ENCODE measurements at regions not wholly inside any gene's neighbourhood (a gene's known extent, or its start where the extent isn't known, plus 50 kb on each side); places are given as distances from the start of the nearest gene placed in this dataset.
"Not testable (repeated sequence)": the region's sequence is repeated elsewhere in the genome, so short reads cannot be mapped to it uniquely, and the experiment has no call there.

DNA sequence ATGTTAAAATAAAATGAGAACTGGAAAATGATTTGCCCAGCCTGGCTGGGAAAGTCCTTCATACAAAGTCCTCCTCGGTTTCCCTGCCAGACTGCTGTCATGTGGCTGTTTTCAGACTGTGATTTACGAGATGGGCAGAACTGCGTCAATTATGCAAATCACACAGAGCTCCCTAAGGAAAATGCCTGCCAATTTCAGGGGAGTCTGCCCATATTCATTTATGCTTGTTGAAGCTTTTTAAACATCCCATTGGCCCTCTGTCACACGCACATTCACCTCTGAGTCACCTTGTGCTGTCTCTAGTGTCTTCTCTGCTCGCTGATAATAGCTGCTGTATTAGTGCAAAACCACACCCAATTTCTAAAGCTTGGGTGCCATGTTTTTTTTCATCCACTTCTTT, 81.7 kb upstream of the FAM20A start:
- DNase-seq (ENCODE audit: low spot score) = no peak
- intact Hi-C loops (cut with DNase I) = loop anchor here (10.0 kb wide), 1 partner anchor 108 kb away; no protein-coding TSS in a partner anchor

DNA sequence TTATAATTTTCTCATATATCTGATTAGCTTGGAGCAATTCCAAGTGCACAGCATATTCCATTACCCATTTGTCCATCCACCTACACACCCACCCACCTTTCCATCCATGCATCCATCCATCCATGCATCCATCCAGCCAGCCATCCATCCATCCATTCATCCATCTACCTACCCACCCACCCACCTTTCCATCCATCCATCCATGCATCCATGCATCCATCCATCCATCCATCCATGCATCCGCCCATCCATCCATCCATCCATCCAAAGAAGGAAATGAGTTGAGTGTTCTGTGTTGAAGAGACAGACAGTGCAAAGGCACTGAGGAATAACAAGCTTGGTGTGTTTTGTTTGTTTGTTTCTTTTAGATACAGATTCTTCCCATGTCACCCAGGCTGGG, 78.7 kb upstream of the FAM20A start:
- no peak for DNase-seq (ENCODE audit: low spot score)
- intact Hi-C loops (cut with DNase I) = loop anchor here (10.0 kb wide), 1 partner anchor 105 kb away; no protein-coding TSS in a partner anchor

DNA sequence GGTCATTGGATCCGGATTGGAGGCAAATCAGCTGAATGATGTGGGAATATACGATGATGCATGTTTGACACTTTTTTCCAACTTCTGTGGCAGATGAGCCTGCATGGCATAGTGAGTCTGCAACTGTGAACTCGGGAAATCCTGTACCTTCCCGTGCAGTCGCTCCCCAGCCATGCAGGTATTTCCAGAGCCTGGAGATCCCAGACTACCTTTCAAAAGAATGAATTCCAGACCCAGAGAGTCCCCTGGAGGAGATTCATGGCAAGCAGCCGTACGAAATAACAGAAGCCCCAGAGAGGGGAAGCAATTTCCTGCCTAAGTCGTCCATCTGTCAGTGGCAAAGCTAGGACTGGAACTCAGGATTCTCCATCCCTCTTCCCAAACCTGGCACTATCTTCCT, 75.7 kb upstream of the FAM20A start:
- intact Hi-C loops (cut with DNase I) = no loop called here
- no peak for DNase-seq (ENCODE audit: low spot score)

DNA sequence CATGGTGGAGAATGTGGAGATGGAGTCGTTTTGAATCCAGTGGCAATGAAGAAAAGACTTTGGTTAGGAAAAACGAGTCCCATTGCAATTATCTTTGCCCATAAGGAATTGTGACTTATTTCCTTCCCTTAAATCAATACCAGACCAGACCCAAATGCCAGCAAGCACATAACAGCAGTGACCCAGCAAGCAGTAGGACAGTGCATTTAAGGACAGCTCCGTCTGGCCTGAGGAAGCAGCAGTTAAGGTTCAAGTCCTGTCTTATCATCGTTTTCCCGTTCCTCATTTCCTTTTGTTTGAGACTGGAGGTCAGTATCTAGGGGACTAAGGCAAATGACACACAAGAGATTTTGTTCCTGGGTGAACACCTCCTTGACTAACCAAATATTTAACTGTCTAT, 74.6 kb upstream of the FAM20A start:
- no peak for DNase-seq (ENCODE audit: low spot score)
- intact Hi-C loops (cut with DNase I) = no loop called here

DNA sequence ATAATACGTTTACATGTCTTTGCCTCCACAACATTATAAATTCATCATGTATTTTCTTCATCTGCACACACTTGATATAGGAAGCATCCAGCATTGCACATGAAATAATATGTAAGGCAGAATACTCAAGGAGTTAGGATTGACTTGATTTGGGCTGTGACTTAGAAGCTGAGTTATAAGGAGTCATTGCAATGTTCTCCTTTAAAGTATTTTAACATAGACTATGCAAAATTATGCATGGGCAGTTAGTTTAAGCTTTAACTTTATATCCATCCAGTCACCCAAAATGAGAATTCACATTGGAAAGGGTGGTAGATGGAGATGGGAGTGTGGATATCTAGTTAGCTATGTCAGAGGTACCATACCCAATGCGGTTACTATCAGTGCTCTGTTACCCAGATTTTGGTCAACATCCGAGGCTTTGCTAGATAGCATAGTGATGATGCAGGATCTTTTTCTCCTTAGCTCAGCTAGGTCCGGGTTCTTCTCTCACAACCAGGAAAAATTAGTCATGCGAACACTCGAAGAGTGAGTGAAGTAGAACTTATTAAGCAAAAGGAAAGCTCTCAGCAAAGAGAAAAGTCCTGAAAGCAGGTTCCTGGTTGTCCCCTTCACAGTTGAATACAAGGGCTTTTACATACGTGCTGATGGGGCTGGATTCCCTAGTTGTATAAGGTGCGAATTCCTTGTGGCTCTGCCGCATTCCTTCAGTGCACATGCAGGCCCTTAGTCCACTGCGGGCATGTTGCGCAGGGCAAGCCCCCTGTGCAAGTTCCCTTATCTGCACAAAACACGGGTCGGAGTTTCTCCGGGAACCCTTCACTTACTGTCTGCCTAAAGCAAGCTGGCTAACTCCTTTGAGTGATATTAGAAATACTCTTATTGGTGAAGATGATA, 73.1 kb upstream of the FAM20A start:
- DNase-seq (ENCODE audit: low spot score) = no peak
- intact Hi-C loops (cut with DNase I) = no loop called here

DNA sequence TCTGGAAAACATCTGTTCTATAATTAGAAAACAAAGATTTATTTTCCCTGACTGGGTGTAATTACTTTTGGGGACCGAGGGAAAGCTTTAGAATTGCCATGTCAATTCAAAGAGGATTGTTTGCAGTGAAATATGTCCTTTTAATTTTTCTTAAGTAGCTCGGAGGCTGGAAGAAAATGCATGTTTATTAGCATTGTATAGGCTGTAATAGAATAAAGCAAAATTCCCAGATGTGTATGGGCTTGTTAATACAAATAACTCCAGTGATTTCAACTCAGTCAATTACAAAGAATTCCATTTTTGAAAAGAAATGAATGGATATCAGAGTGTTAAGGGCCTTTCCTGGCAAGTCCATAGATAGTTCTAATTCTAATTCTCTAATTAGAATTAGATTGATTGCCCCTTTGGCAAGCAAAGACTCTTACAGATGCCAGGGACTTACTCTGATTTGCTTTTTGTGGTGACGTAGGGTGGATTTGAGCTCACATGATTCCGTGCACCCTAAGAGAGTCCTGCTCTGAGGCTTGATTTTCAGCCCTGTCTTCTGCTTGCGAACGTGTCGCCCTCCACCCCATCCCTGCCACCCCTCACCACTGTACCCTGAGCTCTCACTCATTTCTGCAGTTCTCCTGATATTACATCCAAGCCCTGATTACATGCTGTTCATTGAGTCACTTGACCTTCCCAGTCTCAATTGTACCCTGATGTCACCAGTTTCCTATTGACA, 70.0 kb upstream of the FAM20A start:
- no peak for DNase-seq (ENCODE audit: low spot score)
- intact Hi-C loops (cut with DNase I) = no loop called here

DNA sequence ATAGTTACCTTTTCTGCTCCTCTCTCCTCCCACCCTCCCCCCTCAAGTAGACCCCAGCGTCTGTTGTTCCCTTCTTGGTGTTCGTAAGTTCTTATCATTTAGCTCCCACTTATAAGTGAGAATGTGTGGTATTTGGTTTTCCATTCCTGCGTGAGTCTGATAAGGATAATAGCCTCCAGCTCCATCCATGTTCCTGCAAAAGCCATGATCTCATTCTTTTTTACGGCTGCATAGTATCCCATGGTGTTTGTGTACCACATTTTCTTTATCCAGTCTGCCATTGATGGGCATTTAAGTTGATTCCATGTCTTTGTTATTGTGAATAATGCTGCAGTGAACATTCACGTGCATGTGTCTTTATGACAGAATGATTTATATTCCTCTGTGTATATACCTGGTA, 65.3 kb upstream of the FAM20A start:
- DNase-seq (ENCODE audit: low spot score); intact Hi-C loops (cut with DNase I): not testable (repeated sequence)

DNA sequence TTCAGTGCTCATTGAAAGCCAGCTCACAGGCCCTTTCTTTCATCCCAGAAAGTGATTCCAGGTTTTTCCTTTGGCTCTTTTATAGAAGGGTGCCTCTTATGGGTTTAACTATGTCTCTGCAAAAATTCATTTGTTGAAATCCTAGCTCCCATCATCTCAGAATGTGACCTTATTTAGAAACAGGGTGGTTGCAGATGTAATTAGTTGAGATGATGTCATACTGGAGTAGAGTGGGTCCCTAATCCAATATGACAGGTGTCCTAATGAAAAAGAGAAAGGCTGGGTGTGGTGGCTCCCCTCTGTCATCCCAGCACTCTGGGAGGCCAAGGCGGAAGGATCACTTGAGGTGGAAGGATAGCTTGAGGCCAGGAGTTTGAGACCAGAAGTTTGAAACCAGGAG, 64.2 kb upstream of the FAM20A start:
- no peak for DNase-seq (ENCODE audit: low spot score)
- intact Hi-C loops (cut with DNase I) = no loop called here

DNA sequence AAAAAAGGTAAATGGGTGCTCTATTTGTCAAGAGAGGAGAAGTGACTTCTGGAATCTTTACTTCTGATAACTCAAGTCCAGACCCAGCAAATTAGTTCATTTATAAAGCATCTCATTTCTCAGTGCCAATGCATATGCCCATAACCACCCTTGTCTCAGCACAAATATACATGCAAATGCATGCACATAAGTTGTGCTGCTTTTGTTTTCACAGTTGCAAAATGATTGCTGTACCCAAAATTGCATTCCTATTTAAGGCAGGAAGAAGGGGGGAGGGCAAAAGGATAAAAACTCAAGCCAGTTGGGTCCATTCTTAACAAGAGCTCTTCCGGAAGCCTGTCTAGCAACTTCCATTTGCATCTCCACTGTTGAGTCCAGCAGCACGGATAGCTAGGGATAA, 61.3 kb upstream of the FAM20A start:
- intact Hi-C loops (cut with DNase I) = no loop called here
- DNase-seq (ENCODE audit: low spot score) = no peak

DNA sequence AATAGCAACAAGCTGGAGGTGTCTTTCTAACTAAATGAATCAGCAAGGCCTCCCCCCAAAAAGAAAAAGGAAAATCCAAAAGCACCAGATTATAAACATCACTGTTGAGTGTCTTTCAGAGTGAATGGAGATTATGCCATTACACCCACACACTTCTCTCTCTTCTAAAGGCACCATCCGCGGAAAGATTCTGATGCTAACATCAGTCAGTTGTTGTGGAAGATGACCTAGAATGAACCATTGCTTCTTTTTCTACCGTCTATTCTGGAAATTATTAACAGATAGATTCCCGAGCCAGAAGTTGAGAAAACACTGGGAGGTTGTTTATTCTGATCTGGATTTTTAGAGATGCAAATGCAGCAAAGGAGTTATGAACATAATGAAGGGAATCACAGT, 60.9 kb upstream of the FAM20A start:
- DNase-seq (ENCODE audit: low spot score) = no peak
- intact Hi-C loops (cut with DNase I) = no loop called here

DNA sequence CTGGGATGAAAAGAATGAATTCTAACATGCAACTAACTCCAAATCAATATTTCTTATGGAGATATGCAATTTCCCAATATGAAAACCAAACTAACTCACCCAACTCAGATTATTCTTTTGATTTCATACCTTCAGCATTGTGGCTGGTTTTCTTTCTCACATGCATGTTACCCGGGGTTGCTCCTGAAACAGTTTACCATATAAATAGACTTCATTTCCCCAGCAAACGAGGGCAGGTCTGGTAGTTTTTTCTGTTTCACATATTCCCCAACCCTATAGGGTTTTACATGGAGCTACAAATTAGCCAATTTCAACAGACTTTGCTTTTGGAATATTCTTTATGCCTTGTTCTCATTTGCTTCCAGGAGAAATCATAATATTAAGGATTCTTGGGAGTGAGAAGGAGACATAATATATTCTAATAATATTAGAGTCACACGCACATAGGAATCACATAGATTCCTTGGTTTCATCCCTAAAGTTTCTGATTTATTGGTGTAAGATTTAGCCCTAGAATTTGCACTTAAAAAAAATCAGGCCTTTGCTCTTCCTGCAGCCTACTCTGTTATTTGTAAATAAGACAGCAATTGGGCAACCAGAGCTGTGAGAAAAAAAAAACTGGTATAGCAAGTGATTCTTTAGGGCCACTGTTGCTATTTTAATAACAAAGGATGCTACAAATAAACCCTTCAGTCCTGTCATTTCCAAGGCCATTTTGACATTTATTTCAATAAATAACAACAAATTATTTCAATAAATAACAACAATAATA, 60.3 kb upstream of the FAM20A start:
- no peak for DNase-seq (ENCODE audit: low spot score)
- intact Hi-C loops (cut with DNase I) = no loop called here

DNA sequence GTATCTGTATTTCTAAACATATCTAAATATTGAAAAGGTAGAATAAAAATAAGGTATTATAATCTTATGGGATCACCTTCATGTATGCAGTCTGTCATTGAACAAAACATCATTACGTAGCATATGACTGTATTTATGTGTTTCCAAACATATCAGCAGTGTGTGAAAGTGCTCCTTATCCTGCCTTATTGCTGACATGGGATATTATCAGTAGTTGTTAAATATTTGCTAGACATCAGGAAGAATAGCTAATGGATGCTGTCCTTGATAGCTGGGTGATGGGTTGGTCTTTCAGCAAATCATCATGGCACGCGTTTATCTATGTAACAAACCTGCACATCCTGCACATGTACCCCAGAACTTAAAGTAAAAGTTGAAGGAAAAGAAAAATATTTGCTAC, 59.1 kb upstream of the FAM20A start:
- no peak for DNase-seq (ENCODE audit: low spot score)
- intact Hi-C loops (cut with DNase I) = no loop called here

DNA sequence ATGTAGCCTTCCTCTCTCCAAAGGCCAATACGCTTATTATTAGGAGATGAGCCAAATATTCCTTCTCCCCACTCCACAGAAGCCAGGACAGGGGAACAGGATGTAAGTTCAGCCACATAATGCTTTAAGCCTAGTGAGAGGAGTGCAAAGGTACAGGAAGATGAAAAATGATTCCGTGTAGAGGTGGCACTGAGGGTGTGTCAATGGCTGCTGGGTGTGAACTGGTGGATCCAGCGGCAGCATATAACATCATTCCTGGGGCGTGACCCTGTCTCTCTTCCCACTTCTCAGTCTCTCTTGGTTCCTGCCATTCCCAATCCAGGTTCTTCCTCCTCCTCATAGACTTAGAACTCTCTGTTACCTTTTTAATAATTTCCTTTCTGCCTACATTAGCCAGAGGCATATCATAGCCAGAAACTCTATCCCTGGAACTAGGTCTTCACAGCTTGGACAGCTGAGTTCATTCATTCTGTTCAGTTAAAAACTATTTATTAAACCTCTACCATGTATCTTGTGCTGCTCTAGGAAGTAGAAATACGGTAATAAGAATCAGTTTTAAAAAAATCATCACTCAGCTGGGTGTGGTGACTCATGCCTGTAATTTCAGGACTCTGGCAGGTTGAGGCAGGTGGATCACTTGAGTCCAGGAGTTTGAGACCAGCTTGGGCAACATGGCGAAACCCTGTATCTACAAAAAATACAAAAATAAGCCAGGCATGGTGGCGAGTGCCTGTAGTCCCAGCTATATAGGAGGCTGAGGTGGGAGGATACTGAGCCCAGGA, 58.0 kb upstream of the FAM20A start:
- intact Hi-C loops (cut with DNase I) = no loop called here

DNA sequence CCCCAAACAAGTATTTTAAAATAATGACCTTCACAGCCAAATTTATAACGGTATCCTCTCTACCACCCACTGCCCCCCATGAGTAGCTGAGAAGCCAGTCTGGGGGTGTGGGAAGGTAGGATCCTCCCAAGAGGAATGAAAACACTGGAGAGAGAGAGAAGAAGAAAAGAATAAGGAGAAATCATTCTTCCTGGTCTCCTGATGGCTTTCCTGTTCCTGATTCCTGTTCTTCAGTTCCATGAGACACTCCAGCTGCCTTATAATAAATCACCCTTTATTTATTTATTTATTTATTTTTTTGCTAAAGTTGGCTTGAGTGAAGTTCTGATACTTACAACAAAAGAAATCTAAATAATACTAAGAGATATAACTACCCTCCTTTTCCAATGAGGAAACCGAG, 56.4 kb upstream of the FAM20A start:
- intact Hi-C loops (cut with DNase I) = no loop called here
- DNase-seq (ENCODE audit: low spot score) = no peak

More for the DNA sequence above, 58.0 kb upstream of the FAM20A start:
- no peak for DNase-seq (ENCODE audit: low spot score)

DNA sequence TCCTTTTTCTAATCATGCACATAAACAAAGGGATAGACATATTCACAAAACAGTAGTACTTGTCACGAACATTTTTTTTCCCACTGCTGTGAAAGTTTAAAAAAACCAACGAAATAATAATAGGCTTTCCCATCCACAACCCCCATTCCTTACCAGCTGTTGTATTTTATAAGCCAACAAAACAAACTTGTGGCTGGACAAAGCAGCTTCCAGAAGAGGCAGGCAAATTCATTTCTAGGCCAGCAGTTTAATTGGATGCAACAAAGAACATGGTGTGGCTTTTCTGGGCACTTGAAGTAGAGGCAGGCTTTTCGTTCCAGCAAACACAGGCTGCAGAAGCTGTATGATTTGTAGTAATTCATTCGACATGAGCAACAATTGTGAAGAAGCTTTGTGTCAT, 56.0 kb upstream of the FAM20A start:
- DNase-seq (ENCODE audit: low spot score) = no peak
- intact Hi-C loops (cut with DNase I) = no loop called here

DNA sequence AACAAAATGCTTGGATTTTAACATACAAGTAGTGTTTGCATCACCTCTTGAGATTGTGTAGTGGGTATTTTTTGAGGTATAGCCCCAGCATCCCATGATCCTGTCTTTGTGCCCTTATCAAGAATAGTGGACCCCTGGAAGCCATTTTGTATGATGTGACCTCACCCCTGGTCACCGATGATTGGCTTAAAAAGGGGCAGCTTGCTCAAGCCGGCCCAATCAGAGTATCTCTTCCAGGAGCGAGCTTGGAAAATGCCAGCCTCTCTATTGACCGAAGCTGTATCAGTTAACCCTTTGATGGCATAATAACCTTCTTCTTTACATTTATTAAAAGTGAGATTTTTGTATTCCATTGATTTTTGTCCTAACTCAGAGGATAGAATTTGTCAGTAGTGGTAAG, 55.5 kb upstream of the FAM20A start:
- no peak for DNase-seq (ENCODE audit: low spot score)
- intact Hi-C loops (cut with DNase I) = no loop called here
